SK-N-SH treated with all-trans-retinoic acid at 6 μM for 48 hours (cell line): ENCODE measurements at regions not wholly inside any gene's neighbourhood (a gene's known extent, or its start where the extent isn't known, plus 50 kb on each side); places are given as distances from the start of the nearest gene placed in this dataset.

Experiments
- BACH2 ChIP-seq: fragments of 250-450 bp; sonication (Bioruptor Pico); IDR thresholded peaks from 2 replicates; pipeline ENCODE4 v1.9.0; 2021; ENCODE audit warnings: mild to moderate bottlenecking, borderline replicate concordance
- POU6F1 ChIP-seq: fragments of 250-450 bp; sonication (Bioruptor Pico); IDR thresholded peaks from 2 replicates; pipeline ENCODE4 v1.8.0; 2021; ENCODE audit warnings: low read depth, mild to moderate bottlenecking, moderate library complexity, borderline replicate concordance
- TCF4 ChIP-seq: fragments of 250-450 bp; sonication (Bioruptor Pico); IDR thresholded peaks from 2 replicates; pipeline ENCODE4 v1.8.0; 2021; ENCODE audit warnings: mild to moderate bottlenecking, moderate library complexity, borderline replicate concordance

- TF ChIP-seq POU6F1 (CRISPR knock-in tag) (no peak), BACH2 (CRISPR knock-in tag) (no peak), TCF4 (no peak)
Measured at GRCh38 chr19:28874742-28875141, 338.2 kb downstream of the UQCRFS1 start.
